HG02970 (cell line): ENCODE measurements at regions not wholly inside any gene's neighbourhood (a gene's known extent, or its start where the extent isn't known, plus 50 kb on each side); places are given as distances from the start of the nearest gene placed in this dataset.

ENCODE experiments used
- ATAC-seq: cut with Tn5 transposase; IDR thresholded peaks from one replicate; pipeline ENCODE4 v1.9.1; 2021; ENCODE audit warnings: mild to moderate bottlenecking, moderate library complexity, moderate number of reproducible peaks; ENCODE audit not compliant: unreplicated experiment, low FRiP score

GRCh38 chr18:72470391-72470790, 73.8 kb downstream of the CBLN2 start:
- no peak for ATAC-seq

- no peak for ATAC-seq
Measured at GRCh38 chr18:72468021-72468710, 76.0 kb downstream of the CBLN2 start.

- ATAC-seq = no peak
Measured at GRCh38 chr18:72460210-72460680, 83.9 kb downstream of the CBLN2 start.

- ATAC-seq = no peak
Measured at GRCh38 chr18:72458271-72458670, 85.9 kb downstream of the CBLN2 start.

GRCh38 chr18:72456802-72457201, 87.3 kb downstream of the CBLN2 start:
- ATAC-seq = no peak

GRCh38 chr18:72452328-72452727, 91.8 kb downstream of the CBLN2 start:
- ATAC-seq = no peak

- no peak for ATAC-seq
Measured at GRCh38 chr18:72444798-72445155, 99.4 kb downstream of the CBLN2 start.

GRCh38 chr18:72444111-72444797, 99.9 kb downstream of the CBLN2 start:
- ATAC-seq = no peak

GRCh38 chr18:72436401-72436800, 107.7 kb downstream of the CBLN2 start:
- no peak for ATAC-seq

- ATAC-seq = no peak
Measured at GRCh38 chr18:72433756-72434155, 110.4 kb downstream of the CBLN2 start.

GRCh38 chr18:72427721-72428120, 116.4 kb downstream of the CBLN2 start:
- no peak for ATAC-seq

- ATAC-seq = no peak
Measured at GRCh38 chr18:72419914-72420313, 124.2 kb downstream of the CBLN2 start.

- no peak for ATAC-seq
Measured at GRCh38 chr18:72412927-72413326, 131.2 kb downstream of the CBLN2 start.

- no peak for ATAC-seq
Measured at GRCh38 chr18:72411261-72411660, 132.9 kb downstream of the CBLN2 start.

- ATAC-seq = no peak
Measured at GRCh38 chr18:72410399-72410798, 133.7 kb downstream of the CBLN2 start.

- no peak for ATAC-seq
Measured at GRCh38 chr18:72409903-72410302, 134.2 kb downstream of the CBLN2 start.

- ATAC-seq = no peak
Measured at GRCh38 chr18:72407048-72407447, 137.1 kb downstream of the CBLN2 start.

- no peak for ATAC-seq
Measured at GRCh38 chr18:72391951-72392350, 152.2 kb downstream of the CBLN2 start.

- ATAC-seq = no peak
Measured at GRCh38 chr18:72391427-72391826, 152.7 kb downstream of the CBLN2 start.

- no peak for ATAC-seq
Measured at GRCh38 chr18:72378016-72378415, 166.1 kb downstream of the CBLN2 start.

GRCh38 chr18:72376256-72376655, 167.9 kb downstream of the CBLN2 start:
- no peak for ATAC-seq

GRCh38 chr18:72375618-72376017, 168.5 kb downstream of the CBLN2 start:
- no peak for ATAC-seq
